ENCODE measurements at regions not wholly inside any gene's neighbourhood (a gene's known extent, or its start where the extent isn't known, plus 50 kb on each side); places are given as distances from the start of the nearest gene placed in this dataset.

GRCh38 chr5:152717393-152717792, 312.3 kb upstream of the NMUR2 start:
- TF ChIP-seq CTCF (conservative IDR thresholded peaks at IDR 0.05; ENCODE audit: low read depth, low read length) (no peak), EZH2 (IDR thresholded peaks at IDR 0.05; ENCODE audit: low read length, unreplicated experiment) (no peak)
